ENCODE measurements at regions not wholly inside any gene's neighbourhood (a gene's known extent, or its start where the extent isn't known, plus 50 kb on each side); places are given as distances from the start of the nearest gene placed in this dataset.

DNA sequence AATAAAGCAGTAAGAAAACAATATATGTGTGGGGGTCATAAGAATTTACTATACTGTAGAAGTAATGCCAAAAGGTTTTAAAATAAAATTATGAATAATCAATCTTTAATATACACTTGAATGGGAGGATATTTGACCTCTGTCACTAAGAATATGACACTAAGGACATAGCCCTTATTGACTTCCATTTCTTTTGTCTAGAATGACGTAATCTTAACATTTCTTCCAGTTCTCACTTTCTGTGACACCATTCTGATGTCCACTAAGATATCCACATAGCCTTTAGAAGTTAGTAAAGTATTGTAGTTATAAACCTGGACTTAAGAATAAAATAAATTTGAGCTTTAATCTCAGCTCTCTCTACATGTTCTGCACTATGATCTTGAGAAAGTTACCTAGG lies 1050.7 kb downstream of the TLE4 start (continued):
- no peak for TF ChIP-seq HCFC1 (IDR thresholded peaks at IDR 0.05; ENCODE audit: low read length)
- TF ChIP-seq SKIL (IDR thresholded peaks at IDR 0.05; ENCODE audit: low read depth, poor library complexity, severe bottlenecking), result no peak
- TF ChIP-seq MTA2 (IDR thresholded peaks at IDR 0.05; ENCODE audit: low read depth), result no peak
- no peak for TF ChIP-seq STAT3 (IDR thresholded peaks at IDR 0.05; ENCODE audit: low read depth, low read length)
- no peak for TF ChIP-seq NBN (IDR thresholded peaks at IDR 0.05)
- no peak for TF ChIP-seq POU2F2 (IDR thresholded peaks at IDR 0.05; ENCODE audit: borderline replicate concordance, low read depth, low read length)
- TF ChIP-seq TCF12 (IDR thresholded peaks at IDR 0.05; ENCODE audit: low read depth, low read length), result no peak
- no peak for TF ChIP-seq MTA3 (IDR thresholded peaks at IDR 0.05; ENCODE audit: borderline replicate concordance, low read length)
- no peak for TF ChIP-seq TBL1XR1 (IDR thresholded peaks at IDR 0.05; ENCODE audit: low read depth, low read length)
- TF ChIP-seq ATF7 (IDR thresholded peaks at IDR 0.05; ENCODE audit: low read depth), result no peak

- TF ChIP-seq HDGF (IDR thresholded peaks at IDR 0.05), result no peak
- no peak for TF ChIP-seq CBFB (IDR thresholded peaks at IDR 0.05; ENCODE audit: low read depth)
- no peak for TF ChIP-seq MXI1 (IDR thresholded peaks at IDR 0.05; ENCODE audit: low read depth, low read length)
- no peak for TF ChIP-seq MYC (IDR thresholded peaks at IDR 0.05; ENCODE audit: insufficient read depth, insufficient read length, insufficient replicate concordance, low read length, severe bottlenecking)
- TF ChIP-seq EP300 (IDR thresholded peaks at IDR 0.05; ENCODE audit: borderline replicate concordance in 1 of 2, control insufficient read depth in 1 of 2, low read depth in 2 of 2, low read length in 2 of 2), result no peak
- no peak for TF ChIP-seq YY1 (IDR thresholded peaks at IDR 0.05; ENCODE audit: low read depth, low read length)
- no peak overlapping the region for H3K9ac ChIP-seq (ENCODE audit: control insufficient read depth, insufficient read depth, low read length)
- no peak overlapping the region for H3K27ac ChIP-seq (ENCODE audit: control insufficient read depth, insufficient read depth)
- ATAC-seq (no peak), FAIRE-seq (no peak), DNase-seq (ENCODE audit: low read depth, low spot score) (no peak)
- no peak overlapping the region for H3K4me3 ChIP-seq
- H3K36me3 ChIP-seq (ENCODE audit: control insufficient read depth in 2 of 2, insufficient read depth in 2 of 2, low read length in 1 of 2), result no peaks in the 10 kb centered on the region
- POLR2A ChIA-PET, result no interaction called here
- WGBS (ENCODE audit: insufficient coverage, insufficient replicate concordance, low lambda C conversion rate, missing lambda C conversion rate), result 2% methylated on average over 3 of the region's 3 CpGs
- no peaks in the 10 kb centered on the region for H3K4me1 ChIP-seq (ENCODE audit: control insufficient read depth, insufficient read depth, low read length)
- no peaks in the 10 kb centered on the region for H4K20me1 ChIP-seq (ENCODE audit: control insufficient read depth, insufficient read depth)
- RAD21 ChIA-PET (ENCODE audit: unreplicated experiment), result no interaction called here
- H3K27me3 ChIP-seq (replicated peaks in 1 of 2; ENCODE audit: control insufficient read depth in 2 of 2, insufficient read depth in 2 of 2, low read length in 1 of 2), result no peaks in the 10 kb centered on the region
- H3K4me2 ChIP-seq (ENCODE audit: control insufficient read depth, insufficient read depth), result no peak overlapping the region
- no peaks in the 10 kb centered on the region for H3K79me2 ChIP-seq (ENCODE audit: control insufficient read depth, insufficient read depth, low read length)
- intact Hi-C loops (cut with micrococcal nuclease; ENCODE audit: unreplicated experiment) (no loop called here), in situ Hi-C loops (cut with MboI) (no loop called here)
- no peak overlapping the region for H2AFZ ChIP-seq (ENCODE audit: control insufficient read depth, low read depth, low read length)
- no peaks in the 10 kb centered on the region for H3K9me3 ChIP-seq (replicated peaks; ENCODE audit: control insufficient read depth, insufficient read depth, low read length)
- BruUV-seq (replicated peaks), result no TSS peak
- CTCF ChIA-PET, result no interaction called here
- SMC1A ChIA-PET (ENCODE audit: uncharacterized antibody, unreplicated experiment), result no interaction called here
Measured at GRCh38 chr9:80619356-80619755, 1047.6 kb downstream of the TLE4 start.

Data from GM12878 (cell line).